HuH-7 (cell line): ENCODE measurements at regions not wholly inside any gene's neighbourhood (a gene's known extent, or its start where the extent isn't known, plus 50 kb on each side); places are given as distances from the start of the nearest gene placed in this dataset.

Source experiments
- DNase-seq: peaks from one replicate; pipeline ENCODE4 v3.0.0; 2011; ENCODE audit warnings: low spot score

DNA sequence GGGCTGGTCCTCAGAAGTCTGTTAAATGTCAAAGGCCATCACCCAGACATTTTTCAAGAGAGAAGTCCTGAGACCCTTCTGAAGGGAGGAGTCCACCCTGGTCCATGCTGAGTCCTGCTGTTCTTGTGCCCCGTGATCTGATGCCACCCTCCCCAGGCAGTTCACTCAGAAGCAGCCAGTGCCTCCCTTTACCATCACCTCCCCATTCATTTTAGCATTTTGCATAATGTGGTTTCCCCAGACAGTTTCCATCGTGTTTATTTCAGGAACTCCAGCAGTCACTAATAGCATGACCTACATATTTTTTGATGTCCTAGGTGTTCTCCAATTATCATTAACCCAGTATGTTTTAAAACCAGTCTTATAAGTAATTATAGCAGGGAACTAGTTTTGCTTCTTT lies 353.0 kb upstream of the CDH5 start:
- DNase-seq = no peak

GRCh38 chr16:66008136-66008535 lies 358.4 kb upstream of the CDH5 start:
- no peak for DNase-seq

DNA sequence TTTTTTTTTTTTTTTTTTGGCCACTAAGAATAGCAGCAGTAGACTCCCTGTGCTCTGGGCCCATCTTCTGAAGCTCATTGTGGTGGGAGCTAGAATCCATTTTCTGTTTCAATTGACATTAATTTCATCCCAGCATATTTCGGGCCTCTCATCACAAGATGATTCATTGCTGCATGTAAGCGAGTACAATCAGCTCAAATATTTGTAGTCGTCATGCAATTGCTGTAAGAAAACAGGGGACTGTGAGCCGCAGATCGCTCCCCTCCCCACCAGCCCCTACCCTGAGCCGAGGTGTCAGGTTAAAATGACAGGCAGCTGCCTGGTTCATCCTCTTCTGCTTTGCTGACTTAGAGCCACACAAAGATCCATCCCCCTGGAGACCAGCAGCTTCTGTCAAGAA lies 358.8 kb upstream of the CDH5 start:
- DNase-seq = no peak

DNA sequence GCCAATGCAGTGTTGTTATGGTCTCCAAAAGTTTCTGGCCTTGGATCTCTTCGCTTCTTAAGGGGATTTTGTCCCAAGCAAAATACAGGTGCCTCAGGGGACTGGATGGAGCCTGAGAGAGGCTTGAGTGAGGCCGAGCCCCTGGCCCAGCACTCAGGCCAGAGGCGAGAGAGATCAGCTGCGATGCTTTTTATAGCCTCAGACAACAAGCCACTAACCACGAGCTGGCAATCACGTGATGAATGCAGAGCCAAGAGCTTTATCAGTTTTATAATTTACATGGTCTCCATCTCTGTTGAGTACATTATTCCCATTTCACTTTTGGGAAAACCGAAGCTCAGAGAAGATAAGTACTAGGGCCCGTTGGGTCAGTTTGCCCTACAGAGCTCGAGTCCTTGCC lies 360.0 kb upstream of the CDH5 start:
- no peak for DNase-seq

DNA sequence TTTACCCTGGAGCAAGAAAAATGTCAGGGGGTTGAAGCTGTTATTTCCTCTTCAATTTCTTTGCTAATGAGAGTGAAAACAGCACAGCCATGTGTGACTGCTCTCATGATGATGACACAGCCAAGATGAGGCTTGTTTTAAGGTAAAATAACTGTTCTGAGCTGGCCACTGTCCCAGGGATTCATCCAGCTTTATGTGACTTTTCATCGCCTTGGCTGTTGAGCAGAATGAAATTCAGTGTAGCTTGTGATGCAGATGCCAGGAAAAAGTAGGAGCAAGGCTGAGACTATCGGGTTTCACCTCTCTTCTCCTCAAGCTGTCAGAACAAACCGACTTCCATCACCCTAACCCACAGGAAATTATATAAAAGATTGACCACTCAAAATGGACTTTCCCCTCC lies 361.8 kb upstream of the CDH5 start:
- DNase-seq = no peak

DNA sequence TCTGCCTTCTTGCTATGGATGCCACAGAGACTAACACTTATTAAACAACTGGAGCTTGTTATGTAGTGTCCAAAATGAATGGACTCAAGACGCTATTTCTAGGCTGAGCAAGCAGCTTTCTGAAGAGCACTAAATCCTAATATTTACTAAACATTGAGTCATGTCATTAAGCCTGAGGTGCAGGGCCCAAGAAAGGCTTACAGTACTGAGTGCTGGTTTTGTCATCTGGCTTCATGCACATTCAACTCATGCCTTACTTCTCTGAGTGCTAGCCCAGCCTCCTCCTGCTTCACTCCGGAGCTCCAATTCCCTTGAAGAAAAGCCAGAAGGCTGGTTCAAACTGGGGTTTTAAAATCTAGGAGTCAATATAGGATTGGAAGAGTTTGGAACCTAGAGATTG lies 363.3 kb upstream of the CDH5 start:
- DNase-seq = no peak

DNA sequence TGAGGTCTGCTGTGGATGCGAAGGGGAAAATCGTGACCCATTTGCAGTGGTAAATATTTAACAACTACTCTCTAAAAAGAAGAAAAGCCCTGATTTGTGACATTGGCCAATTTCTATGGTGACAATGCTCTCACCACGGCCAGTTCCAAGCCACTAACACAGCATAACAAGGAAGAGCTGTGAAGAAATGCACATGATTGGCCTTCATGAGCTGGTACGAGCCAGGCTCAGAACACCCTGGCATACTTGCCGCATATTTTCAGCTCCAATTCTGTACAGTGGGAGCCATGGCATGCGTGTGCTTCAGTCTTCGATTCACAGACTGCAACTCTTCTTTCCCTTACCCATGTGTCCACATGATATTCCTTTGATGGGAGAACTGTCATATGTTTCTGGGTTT lies 363.9 kb upstream of the CDH5 start:
- DNase-seq = no peak

DNA sequence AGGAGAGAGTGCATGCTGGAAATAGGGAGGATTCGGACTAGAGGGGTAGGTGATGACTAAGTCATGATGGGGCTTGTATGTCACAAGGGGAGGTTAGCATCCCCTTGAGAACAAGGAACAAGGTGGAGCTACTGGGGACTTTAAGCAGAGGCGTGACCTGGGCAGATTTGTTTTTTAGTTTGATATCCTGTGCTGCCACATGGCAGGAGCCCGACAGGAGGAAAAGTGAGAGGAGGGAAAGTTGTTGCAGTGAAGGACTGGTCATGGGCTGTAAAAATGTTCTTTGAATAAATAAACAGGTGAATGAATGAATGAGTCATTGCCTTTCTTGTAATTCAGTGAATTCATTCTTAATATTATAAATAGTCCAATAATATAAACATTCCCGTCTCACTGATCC lies 365.1 kb upstream of the CDH5 start:
- DNase-seq = no peak

DNA sequence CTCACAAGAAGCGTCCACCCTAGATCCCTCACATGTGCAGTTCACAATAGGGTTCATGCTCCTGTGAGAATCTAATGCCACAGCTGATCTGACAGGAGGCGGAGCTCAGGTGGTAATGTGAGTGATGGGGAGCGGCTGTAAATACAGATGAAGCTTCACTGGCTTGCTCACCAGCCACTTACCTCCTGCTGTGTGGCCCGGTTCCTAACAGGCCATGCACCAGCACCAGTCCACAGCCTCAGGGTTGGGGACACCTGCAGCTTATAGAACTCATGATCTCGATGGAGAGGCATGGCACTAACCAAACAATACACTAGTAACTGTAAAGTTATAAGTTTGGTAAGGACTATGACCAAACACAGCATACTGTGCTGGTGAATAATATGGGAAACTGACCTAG lies 368.0 kb upstream of the CDH5 start:
- DNase-seq = no peak

GRCh38 chr16:65994291-65994690 lies 372.2 kb upstream of the CDH5 start:
- no peak for DNase-seq

- DNase-seq = no peak
Measured at GRCh38 chr16:65991149-65991701, 375.3 kb upstream of the CDH5 start.

DNA sequence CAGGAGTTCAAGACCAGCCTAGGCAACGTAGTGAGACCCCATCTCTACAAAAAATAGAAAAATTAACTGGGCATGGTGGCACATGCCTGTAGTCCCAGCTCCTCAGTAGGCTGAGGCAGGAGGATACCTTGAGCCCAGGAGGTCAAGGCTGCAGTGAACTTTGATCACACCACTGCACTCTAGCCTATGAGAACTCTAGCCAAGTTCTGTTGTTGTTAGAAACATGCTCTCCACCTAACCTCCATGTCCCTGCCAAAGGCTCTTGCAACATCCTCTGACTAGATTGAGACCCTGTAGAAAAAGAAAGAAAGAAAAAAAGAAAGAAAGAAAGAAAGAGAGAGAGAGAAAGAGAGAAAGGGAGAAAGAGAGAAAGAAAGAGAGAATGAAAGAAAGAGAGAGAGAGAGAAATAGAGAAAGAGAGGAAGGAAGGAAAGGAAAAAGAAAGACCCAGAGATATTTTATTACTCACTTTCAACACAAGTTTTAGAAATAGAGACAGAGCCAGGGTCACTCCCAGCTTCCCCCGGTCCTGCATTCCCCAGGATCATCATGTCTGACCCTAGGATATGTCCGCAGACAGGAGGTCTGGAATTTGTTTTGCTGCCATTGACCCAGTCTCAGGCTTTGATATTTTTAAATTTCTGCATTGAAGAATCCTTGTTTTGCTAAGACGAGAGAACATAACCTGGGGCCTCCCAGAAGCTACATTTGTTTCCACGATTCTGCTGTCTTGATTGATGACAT lies 376.5 kb upstream of the CDH5 start:
- no peak for DNase-seq

GRCh38 chr16:65988024-65988595 lies 378.4 kb upstream of the CDH5 start:
- DNase-seq = no peak

- DNase-seq = no peak
Measured at GRCh38 chr16:65984296-65984695, 382.2 kb upstream of the CDH5 start.

GRCh38 chr16:65981057-65981456 lies 385.4 kb upstream of the CDH5 start:
- no peak for DNase-seq

DNA sequence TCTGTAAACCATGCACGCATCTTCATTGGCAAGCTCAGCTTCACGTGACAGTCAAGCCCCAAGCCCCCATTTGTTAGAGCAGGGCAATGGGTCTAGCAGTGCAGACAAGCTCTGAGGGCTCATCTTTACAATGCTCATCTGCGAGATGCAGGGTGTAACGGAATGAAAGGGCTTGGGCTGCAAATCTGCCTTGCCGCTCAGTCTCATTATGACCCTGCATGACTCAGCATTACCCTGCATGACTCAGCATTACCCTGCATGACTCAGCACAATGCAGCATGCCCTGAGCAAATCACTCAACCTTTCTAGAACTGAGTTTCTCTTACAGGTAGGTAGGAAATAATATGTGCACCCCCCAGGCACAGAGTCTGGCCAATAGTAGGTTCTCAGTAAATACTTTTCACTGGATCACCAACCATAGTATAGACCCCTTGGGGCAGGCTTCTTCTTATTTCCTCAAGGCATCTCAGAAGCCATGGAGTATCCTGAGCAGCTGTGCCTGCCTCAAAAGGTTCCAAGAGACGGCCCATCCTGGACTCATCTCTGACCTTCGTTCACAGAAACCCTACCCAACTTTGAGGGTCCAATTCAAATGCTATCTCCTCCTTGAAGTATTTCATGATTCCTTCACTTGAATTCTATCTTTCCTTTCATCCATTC lies 391.3 kb upstream of the CDH5 start:
- no peak for DNase-seq

- no peak for DNase-seq
Measured at GRCh38 chr16:65967376-65967775, 399.1 kb upstream of the CDH5 start.

DNA sequence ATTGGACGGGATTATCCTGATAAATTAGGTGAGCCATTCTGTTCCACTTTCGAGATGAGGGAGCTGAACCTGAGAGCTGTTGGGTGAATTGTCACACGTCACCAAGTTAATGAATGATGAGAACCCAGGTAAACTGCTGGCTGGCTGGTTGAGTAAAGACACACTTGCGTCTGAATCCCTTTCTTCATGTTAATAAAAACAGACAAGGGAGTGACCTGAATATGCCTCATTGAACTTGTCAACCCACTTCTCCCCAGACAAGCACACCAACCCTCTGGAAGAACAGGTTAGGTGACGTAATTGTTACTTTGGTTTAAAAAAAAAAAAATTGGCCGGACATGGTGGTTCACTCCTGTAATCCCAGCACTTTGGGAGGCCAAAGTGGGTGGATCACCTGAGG lies 400.9 kb upstream of the CDH5 start:
- no peak for DNase-seq

GRCh38 chr16:65964752-65965151 lies 401.7 kb upstream of the CDH5 start:
- no peak for DNase-seq

GRCh38 chr16:65961476-65962143 lies 404.9 kb upstream of the CDH5 start:
- no peak for DNase-seq

DNA sequence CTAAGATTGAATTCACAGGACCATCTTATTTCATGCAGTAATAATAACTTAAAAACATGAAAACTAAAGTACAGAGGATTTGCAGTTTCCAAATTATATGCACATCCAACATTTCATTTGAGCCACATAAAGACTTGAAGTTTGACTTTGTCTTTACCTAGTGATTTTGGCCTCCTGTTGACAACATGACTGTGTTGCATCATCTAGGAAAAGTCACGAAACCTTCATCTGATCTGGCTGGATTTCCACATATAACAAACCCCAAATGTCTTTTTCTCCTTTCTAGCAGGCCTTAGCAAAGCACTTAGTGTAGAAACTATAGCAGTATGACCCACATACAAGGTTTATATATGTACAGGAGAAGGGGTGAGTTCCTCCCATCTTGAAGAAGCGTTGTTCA lies 406.5 kb upstream of the CDH5 start:
- no peak for DNase-seq

DNA sequence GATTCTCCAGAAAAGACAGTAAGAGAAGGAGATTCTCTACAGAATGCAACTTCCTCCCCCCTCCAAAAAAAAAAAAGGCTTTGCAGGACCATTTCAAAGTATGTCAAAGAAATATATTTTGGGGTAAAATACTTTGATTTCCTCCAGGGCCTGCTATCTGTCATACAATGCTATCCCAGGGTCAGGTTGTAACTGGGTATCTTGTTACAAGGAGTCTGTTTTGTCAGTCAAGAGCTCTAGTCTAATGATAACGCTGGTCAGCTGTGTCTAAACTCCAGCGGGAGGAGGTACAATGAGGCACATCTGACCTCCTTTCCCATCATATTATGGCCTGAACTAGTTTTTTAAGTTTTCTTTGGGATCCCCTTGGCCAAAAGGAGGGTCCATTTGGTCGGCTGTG lies 408.4 kb upstream of the CDH5 start:
- DNase-seq = no peak

GRCh38 chr16:65956100-65956499 lies 410.4 kb upstream of the CDH5 start:
- DNase-seq = no peak
